GM18499 (cell line): ENCODE measurements at regions not wholly inside any gene's neighbourhood (a gene's known extent, or its start where the extent isn't known, plus 50 kb on each side); places are given as distances from the start of the nearest gene placed in this dataset.

ENCODE experiments used
- ATAC-seq: cut with Tn5 transposase; IDR thresholded peaks from one replicate; pipeline ENCODE4 v1.9.1; 2021; ENCODE audit warnings: moderate number of reproducible peaks; ENCODE audit not compliant: insufficient read depth, unreplicated experiment

- peak; percentile 42 for ATAC-seq
Observed at GRCh38 chr13:34751044-34751443, 191.0 kb upstream of the NBEA start.

GRCh38 chr13:34751492-34751891, 190.6 kb upstream of the NBEA start:
- no peak for ATAC-seq

GRCh38 chr13:34752283-34752960, 189.6 kb upstream of the NBEA start:
- ATAC-seq: no peak

GRCh38 chr13:34756136-34756535, 185.9 kb upstream of the NBEA start:
- ATAC-seq: no peak

- no peak for ATAC-seq
Observed at GRCh38 chr13:34756572-34756971, 185.5 kb upstream of the NBEA start.

- no peak for ATAC-seq
Observed at GRCh38 chr13:34757441-34757840, 184.6 kb upstream of the NBEA start.

- no peak for ATAC-seq
Observed at GRCh38 chr13:34758628-34759027, 183.4 kb upstream of the NBEA start.

GRCh38 chr13:34762312-34762711, 179.8 kb upstream of the NBEA start:
- no peak for ATAC-seq

- ATAC-seq: no peak
Observed at GRCh38 chr13:34764246-34764645, 177.8 kb upstream of the NBEA start.

- no peak for ATAC-seq
Observed at GRCh38 chr13:34765446-34766180, 176.5 kb upstream of the NBEA start.

- ATAC-seq: no peak
Observed at GRCh38 chr13:34767778-34768177, 174.3 kb upstream of the NBEA start.

- no peak for ATAC-seq
Observed at GRCh38 chr13:34772206-34772605, 169.9 kb upstream of the NBEA start.

- no peak for ATAC-seq
Observed at GRCh38 chr13:34772881-34773280, 169.2 kb upstream of the NBEA start.

GRCh38 chr13:34776390-34776981, 165.6 kb upstream of the NBEA start:
- no peak for ATAC-seq

GRCh38 chr13:34777089-34777913, 164.8 kb upstream of the NBEA start:
- no peak for ATAC-seq

GRCh38 chr13:34777914-34778303, 164.2 kb upstream of the NBEA start:
- ATAC-seq: no peak

- no peak for ATAC-seq
Observed at GRCh38 chr13:34779171-34779570, 162.9 kb upstream of the NBEA start.

- no peak for ATAC-seq
Observed at GRCh38 chr13:34793301-34793700, 148.8 kb upstream of the NBEA start.

GRCh38 chr13:34803756-34804155, 138.3 kb upstream of the NBEA start:
- ATAC-seq: no peak

- ATAC-seq: no peak
Observed at GRCh38 chr13:34805347-34805746, 136.7 kb upstream of the NBEA start.

- no peak for ATAC-seq
Observed at GRCh38 chr13:34808649-34809048, 133.4 kb upstream of the NBEA start.
